Lower leg skin (tissue), 4 donors: ENCODE measurements at regions not wholly inside any gene's neighbourhood (a gene's known extent, or its start where the extent isn't known, plus 50 kb on each side); places are given as distances from the start of the nearest gene placed in this dataset.

Experiments
- DNase-seq, 2 donors: peaks; one replicate each; pipeline ENCODE4 v3.0.0-alpha.2; 2019; ENCODE audit warnings: low spot score in 2 of 2
- H3K4me3 ChIP-seq: fragments of 200-600 bp; sonication (generic); 2 replicates; pipeline ENCODE4 v1.5.1; 2017; ENCODE audit warnings: mild to moderate bottlenecking, low read depth; ENCODE audit not compliant: poor library complexity, severe bottlenecking
- POLR2A ChIP-seq, 2 donors: fragments of 450-650 bp; IDR thresholded peaks; one replicate each; pipeline ENCODE4 v1.6.1; 2016 to 2017; ENCODE audit warnings: antibody characterized with exemption in 2 of 2, mild to moderate bottlenecking in 1 of 2, moderate library complexity in 1 of 2
- WGBS, 2 donors: methylation state at CpG; one replicate each; pipeline ENCODE4 v1.1.5; 2018; 5-methylcytosine and 5-hydroxymethylcytosine counted together
- intact Hi-C: fragments of 100-400 bp; cut with DNase I; formaldehyde crosslinking; loops from one replicate; pipeline ENCODE4 v1.15.0; 2023; ENCODE audit warnings: low total_unique reads
- TF ChIP-seq, protein P1 (sequence below), 3 donors: fragments of 450-650 bp; IDR thresholded peaks; one replicate each; pipeline ENCODE4 v1.5.1; 2016; ENCODE audit warnings: antibody characterized with exemption in 3 of 3, mild to moderate bottlenecking in 3 of 3, moderate library complexity in 2 of 3

DNA sequence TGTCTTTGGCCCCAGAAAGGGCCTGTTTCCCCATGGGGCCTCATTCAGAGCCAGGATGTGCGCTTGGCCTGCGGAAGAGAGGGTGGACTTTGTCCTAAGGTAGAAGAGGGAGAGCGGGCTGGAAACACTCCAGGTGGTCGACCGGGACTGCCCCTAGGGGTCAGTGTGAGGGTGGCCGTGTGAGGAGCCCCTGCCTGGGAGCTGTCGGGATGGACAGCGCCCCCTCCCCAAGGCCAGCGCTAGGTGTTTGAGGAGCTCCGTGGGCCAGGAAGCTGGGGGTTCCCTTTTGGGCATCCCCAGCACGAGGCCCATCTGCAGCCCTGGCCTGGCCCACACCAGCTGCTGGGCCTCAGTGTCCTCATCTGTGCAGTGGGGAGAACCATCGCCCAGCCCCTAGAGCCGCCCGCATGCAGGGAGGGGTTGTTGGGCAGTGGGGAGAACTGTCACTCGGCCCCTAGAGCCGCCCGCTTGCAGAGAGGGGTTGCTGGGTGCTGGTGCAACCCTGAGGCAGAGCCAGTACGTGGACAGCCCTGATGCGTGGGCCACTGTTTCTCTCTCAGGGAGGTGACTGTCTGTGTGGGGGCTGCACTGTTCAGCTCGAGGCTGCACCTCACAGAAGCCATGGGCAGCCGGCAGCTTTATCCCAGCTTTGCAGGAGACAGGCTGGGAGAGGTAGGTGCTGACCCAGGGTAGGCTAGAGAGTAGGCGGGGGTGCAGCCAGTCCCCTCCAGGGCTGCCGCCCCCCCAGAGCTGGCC, 1319.9 kb downstream of the BRD1 start:
- H3K4me3 ChIP-seq = no peak overlapping the region
- no peak for TF ChIP-seq POLR2A (IDR thresholded peaks at IDR 0.05)
- TF ChIP-seq, protein P1, sequence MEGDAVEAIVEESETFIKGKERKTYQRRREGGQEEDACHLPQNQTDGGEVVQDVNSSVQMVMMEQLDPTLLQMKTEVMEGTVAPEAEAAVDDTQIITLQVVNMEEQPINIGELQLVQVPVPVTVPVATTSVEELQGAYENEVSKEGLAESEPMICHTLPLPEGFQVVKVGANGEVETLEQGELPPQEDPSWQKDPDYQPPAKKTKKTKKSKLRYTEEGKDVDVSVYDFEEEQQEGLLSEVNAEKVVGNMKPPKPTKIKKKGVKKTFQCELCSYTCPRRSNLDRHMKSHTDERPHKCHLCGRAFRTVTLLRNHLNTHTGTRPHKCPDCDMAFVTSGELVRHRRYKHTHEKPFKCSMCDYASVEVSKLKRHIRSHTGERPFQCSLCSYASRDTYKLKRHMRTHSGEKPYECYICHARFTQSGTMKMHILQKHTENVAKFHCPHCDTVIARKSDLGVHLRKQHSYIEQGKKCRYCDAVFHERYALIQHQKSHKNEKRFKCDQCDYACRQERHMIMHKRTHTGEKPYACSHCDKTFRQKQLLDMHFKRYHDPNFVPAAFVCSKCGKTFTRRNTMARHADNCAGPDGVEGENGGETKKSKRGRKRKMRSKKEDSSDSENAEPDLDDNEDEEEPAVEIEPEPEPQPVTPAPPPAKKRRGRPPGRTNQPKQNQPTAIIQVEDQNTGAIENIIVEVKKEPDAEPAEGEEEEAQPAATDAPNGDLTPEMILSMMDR (IDR thresholded peaks at IDR 0.05) = no peak
- WGBS, 2 donors = 79 to 85% methylated on average over 20 to 21 of the region's 23 CpGs
- no peak for DNase-seq
- intact Hi-C loops = no loop called here

DNA sequence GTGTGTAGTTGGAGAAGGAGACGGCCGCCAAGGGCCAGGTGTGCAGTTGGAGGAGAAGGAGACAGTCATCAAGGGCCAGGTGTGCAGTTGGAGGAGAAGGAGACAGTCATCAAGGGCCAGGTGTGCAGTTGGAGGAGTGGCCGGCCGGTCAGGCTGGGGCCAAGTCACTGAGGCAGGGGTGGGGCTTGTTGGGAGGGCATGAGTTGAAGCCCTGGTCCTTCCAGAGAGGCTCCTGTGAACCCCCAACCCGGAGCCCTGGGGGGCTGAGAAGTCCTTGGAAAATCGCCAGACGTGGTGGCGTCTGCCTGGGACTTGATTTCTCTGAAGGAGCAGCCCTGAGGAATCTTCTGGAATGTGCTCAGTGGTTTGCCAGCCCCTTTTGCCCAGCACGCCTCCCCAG, 1320.5 kb downstream of the BRD1 start:
- no peak for DNase-seq
- intact Hi-C loops = no loop called here
- WGBS, 2 donors = 64 to 70% methylated on average over 6 to 9 of the region's 9 CpGs
- TF ChIP-seq, protein P1 (IDR thresholded peaks at IDR 0.05) = no peak
- no peak for TF ChIP-seq POLR2A (IDR thresholded peaks at IDR 0.05)
- H3K4me3 ChIP-seq = no peak overlapping the region

DNA sequence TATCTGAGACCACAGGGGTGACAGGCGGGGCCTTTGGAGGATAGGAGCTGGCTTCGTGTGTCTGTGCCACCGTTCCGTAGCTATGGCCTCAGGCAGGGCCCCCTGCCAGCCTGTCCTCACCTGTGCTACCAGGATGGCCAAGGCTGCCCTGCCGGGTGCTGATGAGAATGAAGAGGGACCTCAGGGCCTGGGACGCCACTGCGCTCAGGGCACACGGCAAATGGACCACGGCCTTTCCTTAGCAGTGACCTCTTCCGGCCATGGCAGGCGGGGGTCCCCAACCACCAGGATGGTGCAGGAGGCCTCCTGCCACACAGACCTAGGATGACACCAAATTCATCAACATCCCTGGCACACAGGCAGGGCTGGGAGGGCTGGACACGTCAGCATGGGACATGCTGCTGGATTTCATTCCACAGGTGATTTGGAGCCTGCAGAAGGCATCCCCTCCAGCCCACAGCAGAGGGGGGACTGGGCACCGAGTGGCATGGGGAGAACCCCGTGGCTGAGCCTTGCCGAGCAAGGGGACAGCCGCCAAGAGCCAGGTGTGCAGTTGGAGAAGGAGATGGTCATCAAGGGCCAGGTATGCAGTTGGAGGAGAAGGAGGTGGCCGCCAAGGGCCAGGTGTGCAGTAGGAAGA, 1321.0 kb downstream of the BRD1 start:
- WGBS, 2 donors = 90 to 93% methylated on average over 13 to 17 of the region's 17 CpGs
- intact Hi-C loops = no loop called here
- TF ChIP-seq POLR2A (IDR thresholded peaks at IDR 0.05) = no peak
- TF ChIP-seq, protein P1 (IDR thresholded peaks at IDR 0.05) = no peak
- no peak for DNase-seq
- H3K4me3 ChIP-seq = no peak overlapping the region

DNA sequence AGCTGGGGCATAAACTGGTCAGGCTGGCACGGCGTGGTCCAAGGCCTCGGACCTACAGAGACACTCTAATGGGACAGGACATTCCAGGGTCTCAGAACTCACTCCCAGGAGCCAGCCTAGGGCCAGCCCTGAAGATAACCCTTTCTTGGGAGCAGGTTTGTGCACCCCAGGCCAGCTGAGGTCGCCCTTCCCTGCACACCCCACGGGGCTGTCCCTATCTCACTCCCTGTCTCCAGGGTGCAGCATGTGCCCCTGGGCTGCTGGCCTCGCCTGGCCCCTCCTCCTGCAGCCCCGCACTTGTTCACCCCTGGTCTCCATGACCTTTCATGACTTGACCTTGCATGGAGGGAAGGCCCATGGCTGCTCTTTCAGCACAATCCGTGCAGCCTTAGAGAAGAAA, 1321.8 kb downstream of the BRD1 start:
- TF ChIP-seq, protein P1 (IDR thresholded peaks at IDR 0.05) = no peak
- no peak for TF ChIP-seq POLR2A (IDR thresholded peaks at IDR 0.05)
- WGBS, 2 donors = 89 to 90% methylated on average over 8 of the region's 8 CpGs

DNA sequence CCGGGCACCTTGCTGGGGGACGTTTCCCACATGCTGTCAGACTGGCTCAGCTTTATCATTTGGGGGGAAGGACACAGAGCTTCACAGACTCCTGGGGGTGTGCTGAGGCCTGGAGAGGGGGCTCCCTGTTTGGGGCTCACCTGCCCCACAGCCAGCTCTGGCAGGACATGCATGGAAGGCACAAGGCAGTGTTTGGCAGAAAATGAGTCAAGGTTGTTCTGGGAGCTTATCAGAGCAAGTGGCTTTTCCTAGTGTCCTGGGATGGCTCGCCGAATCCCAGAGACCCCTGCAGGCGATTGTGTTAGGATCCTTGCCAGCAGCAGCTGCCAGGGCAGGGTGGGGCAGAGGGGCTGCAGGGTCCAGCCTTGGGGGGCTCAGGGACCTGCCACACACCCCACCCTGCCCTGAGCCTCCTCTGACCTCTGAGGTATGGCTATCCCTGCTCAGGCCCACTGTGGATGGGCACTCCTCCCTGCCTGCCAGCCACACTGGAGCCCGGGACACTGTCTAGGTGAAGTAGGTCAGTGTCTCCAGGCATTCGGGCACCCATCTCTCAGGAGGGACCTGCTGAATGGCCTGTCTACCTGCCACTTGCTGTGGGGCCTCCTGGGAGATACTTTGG, 1323.0 kb downstream of the BRD1 start:
- WGBS, 2 donors = 71 to 75% methylated on average over 6 to 7 of the region's 7 CpGs
- intact Hi-C loops = no loop called here
- TF ChIP-seq, protein P1 (IDR thresholded peaks at IDR 0.05) = no peak
- TF ChIP-seq POLR2A (IDR thresholded peaks at IDR 0.05) = no peak
- no peak overlapping the region for H3K4me3 ChIP-seq
- no peak for DNase-seq

More for the DNA sequence above, 1321.8 kb downstream of the BRD1 start:
- intact Hi-C loops = no loop called here
- no peak overlapping the region for H3K4me3 ChIP-seq
- DNase-seq = no peak
